Hematopoietic multipotent progenitor cell treated with erythropoietin and hydrocortisone succinate and interleukin-3 and kit ligand, for 15 days (in vitro differentiated cells): ENCODE measurements at regions not wholly inside any gene's neighbourhood (a gene's known extent, or its start where the extent isn't known, plus 50 kb on each side); places are given as distances from the start of the nearest gene placed in this dataset.
"Not testable (repeated sequence)": the region's sequence is repeated elsewhere in the genome, so short reads cannot be mapped to it uniquely, and the experiment has no call there.

ENCODE experiments used
- DNase-seq: peaks from one replicate; pipeline ENCODE4 v3.0.0-alpha.2; 2015; ENCODE audit warnings: low spot score

GRCh38 chr9:33739398-33739797, 56.0 kb upstream of the PRSS3 start:
- no peak for DNase-seq

DNA sequence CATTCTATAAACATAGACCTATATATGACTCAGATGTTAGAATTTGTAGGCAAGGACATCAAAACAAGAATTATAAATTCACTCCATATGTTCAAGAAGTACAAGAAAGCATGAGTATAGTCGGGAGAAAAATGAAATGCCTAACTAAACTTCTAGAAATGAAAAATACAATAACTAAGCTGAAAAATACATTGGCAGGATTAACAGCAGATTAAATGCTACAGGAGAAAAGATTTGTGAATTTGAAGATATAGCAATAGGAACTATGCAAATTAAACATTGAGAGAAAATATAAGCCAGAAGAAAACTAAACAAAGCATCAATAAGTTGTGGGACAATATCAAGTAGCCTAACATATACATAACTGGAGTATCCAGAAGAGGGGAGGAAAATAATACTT, 55.3 kb upstream of the PRSS3 start:
- DNase-seq = no peak

DNA sequence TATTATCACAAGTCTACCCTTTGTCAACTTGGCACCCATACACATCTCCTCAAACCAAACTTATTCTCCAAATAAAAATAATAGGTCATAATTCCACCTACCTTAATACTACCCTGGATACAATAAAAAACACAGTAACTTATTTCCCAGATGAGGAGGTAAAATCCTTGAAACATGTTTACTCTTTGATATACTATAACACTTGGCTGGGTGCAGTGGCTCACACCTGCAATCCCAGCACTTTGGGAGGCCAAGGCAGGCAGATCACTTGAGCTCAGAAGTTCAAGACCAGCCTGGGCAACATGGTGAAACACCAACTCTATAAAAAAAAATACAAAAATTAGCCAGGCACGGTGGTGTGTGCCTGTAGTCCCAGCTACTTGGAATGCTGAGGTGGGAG, 54.4 kb upstream of the PRSS3 start:
- DNase-seq = not testable (repeated sequence)

GRCh38 chr9:33742051-33742450, 53.3 kb upstream of the PRSS3 start:
- DNase-seq = no peak

GRCh38 chr9:33742519-33742918, 52.8 kb upstream of the PRSS3 start:
- DNase-seq = no peak
